GM23248 (cell line): ENCODE measurements at regions not wholly inside any gene's neighbourhood (a gene's known extent, or its start where the extent isn't known, plus 50 kb on each side); places are given as distances from the start of the nearest gene placed in this dataset.

Experiments used
- EZH2 ChIP-seq: fragments of 200-600 bp; sonication (generic); IDR thresholded peaks from 2 replicates; pipeline ENCODE4 v1.6.1; 2018; ENCODE audit warnings: antibody characterized with exemption, mild to moderate bottlenecking; ENCODE audit not compliant: insufficient read depth, poor library complexity, severe bottlenecking
- EZH2phosphoT487 ChIP-seq: fragments of 200-600 bp; sonication (generic); IDR thresholded peaks from 2 replicates; pipeline ENCODE4 v1.6.1; 2018; ENCODE audit warnings: antibody characterized with exemption, moderate library complexity, mild to moderate bottlenecking, low read depth; ENCODE audit not compliant: insufficient read depth

GRCh38 chr2:239461291-239462190, 60.7 kb upstream of the HDAC4 start:
- no peak for TF ChIP-seq EZH2phosphoT487
- no peak for TF ChIP-seq EZH2
